Ovary (tissue), 7 donors: ENCODE measurements at regions not wholly inside any gene's neighbourhood (a gene's known extent, or its start where the extent isn't known, plus 50 kb on each side); places are given as distances from the start of the nearest gene placed in this dataset.

Source experiments
- DNase-seq, 5 donors: peaks; one replicate each; pipeline ENCODE4 v3.0.0-alpha.2; 2019 to 2020
- H3K27ac ChIP-seq, 2 donors: fragments of 200-600 bp; one replicate each; pipeline versions ENCODE4 v1.5.1 to v1.8.0; 2019 to 2022
- H3K27me3 ChIP-seq: fragments of 200-600 bp; one replicate; pipeline ENCODE4 v1.8.0; 2022
- H3K36me3 ChIP-seq: fragments of 200-600 bp; sonication (generic); one replicate; pipeline ENCODE4 v1.5.1; 2019
- H3K4me1 ChIP-seq: one replicate; pipeline ENCODE4 v1.8.1; 2013; ENCODE audit warnings: mild to moderate bottlenecking, moderate library complexity; ENCODE audit not compliant: insufficient read depth
- H3K4me3 ChIP-seq: fragments of 200-600 bp; sonication (generic); one replicate; pipeline ENCODE4 v1.5.1; 2017
- H3K9me3 ChIP-seq, 2 donors: fragments of 200-600 bp in 1 of 2; sonication (generic) in 1 of 2; one replicate each; pipeline versions ENCODE4 v1.5.1 to v1.8.1; 2013 to 2019; ENCODE audit warnings: mild to moderate bottlenecking in 1 of 2, moderate library complexity in 1 of 2
- EP300 ChIP-seq: sonication (generic); formaldehyde crosslinking; IDR thresholded peaks from one replicate; pipeline ENCODE4 v1.6.1; 2017; ENCODE audit warnings: antibody characterized with exemption
- POLR2A ChIP-seq: fragments of 450-650 bp; IDR thresholded peaks from one replicate; pipeline ENCODE4 v1.6.1; 2017; ENCODE audit warnings: antibody characterized with exemption, mild to moderate bottlenecking, moderate library complexity
- WGBS, 3 donors: extraction: QIAGEN DNeasy Blood & Tissue Kit in 1 of 3; methylation state at CpG; one replicate each; pipeline versions ENCODE4 v1.1.5 to v1.1.7; 2013 to 2017; 5-methylcytosine and 5-hydroxymethylcytosine counted together
- intact Hi-C, 4 donors: fragments of 100-400 bp; cut with DNase I; formaldehyde crosslinking; loops; one replicate each; pipeline versions ENCODE4 v1.11.0 to v1.15.1; 2022 to 2023
- TF ChIP-seq, protein P1 (sequence below), 3 donors: fragments of 450-650 bp in 2 of 3; fragments of 200-600 bp in 1 of 3; IDR thresholded peaks; one replicate each; pipeline versions ENCODE4 v1.5.1 to v1.8.0; 2016 to 2022; ENCODE audit warnings: antibody characterized with exemption in 3 of 3, mild to moderate bottlenecking in 1 of 3
- donor health status: DM: no; HTN: no; CAD: no; lungs with moderate emphysema.
- donor health status: DM: no; HTN: no; CAD: no.
- donor health status: Bipolar disorder and iron deficiency.
- donor health status: DM: no; HTN: no; CAD: no.
- donor health status: DM: yes; HTN: yes; CAD: no.

DNA sequence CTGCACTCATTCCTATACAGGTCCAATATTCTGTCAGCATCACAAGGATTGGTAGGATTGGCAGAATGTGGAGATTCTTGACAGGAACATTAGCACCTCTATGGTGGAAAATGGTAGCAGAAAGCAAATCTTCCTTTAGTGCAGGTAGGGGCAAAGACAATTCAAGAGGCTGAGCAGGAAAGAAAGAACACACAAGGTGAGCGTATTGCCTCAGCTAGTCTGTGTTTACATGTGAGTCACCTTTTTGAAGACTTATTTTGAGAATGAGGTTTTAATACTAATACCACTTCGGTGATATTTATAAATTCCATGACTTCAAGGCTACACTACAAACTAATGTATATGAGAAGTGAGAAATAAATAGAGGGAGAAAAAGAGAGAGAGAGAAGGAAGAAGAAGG, 717.0 kb downstream of the BRINP1 start:
- intact Hi-C loops, result no loop called here
- no peak for TF ChIP-seq POLR2A
- no peak for TF ChIP-seq EP300
- TF ChIP-seq, protein P1, sequence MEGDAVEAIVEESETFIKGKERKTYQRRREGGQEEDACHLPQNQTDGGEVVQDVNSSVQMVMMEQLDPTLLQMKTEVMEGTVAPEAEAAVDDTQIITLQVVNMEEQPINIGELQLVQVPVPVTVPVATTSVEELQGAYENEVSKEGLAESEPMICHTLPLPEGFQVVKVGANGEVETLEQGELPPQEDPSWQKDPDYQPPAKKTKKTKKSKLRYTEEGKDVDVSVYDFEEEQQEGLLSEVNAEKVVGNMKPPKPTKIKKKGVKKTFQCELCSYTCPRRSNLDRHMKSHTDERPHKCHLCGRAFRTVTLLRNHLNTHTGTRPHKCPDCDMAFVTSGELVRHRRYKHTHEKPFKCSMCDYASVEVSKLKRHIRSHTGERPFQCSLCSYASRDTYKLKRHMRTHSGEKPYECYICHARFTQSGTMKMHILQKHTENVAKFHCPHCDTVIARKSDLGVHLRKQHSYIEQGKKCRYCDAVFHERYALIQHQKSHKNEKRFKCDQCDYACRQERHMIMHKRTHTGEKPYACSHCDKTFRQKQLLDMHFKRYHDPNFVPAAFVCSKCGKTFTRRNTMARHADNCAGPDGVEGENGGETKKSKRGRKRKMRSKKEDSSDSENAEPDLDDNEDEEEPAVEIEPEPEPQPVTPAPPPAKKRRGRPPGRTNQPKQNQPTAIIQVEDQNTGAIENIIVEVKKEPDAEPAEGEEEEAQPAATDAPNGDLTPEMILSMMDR (IDR thresholded peaks at IDR 0.05), result no peak
- WGBS, 3 donors, result 78 to 90% (median 82%) methylated on average over 2 of the region's 2 CpGs

DNA sequence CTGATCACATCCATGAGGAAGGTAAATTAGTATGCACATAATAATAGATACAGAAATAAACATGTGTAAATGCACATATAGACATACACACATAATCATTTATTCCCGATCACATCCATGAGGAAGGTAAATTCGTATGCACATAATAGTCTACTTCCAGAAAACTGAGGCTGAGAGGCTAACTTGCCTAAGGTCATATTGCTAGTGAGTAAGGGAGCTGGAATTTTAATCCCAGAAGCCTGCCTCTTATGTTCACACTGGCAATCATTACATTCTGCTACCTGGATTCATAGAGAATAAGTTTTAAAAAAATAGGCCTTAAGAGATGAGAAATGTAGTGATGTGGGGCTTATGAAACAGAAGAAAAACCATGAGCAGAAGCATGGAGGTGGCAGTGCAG, 716.3 kb downstream of the BRINP1 start:
- no peak for TF ChIP-seq POLR2A
- intact Hi-C loops, result no loop called here
- no peak overlapping the region for H3K4me3 ChIP-seq
- WGBS, 3 donors, result 82 to 92% (median 83%) methylated on average over 2 of the region's 2 CpGs
- no peaks in the 10 kb centered on the region for H3K36me3 ChIP-seq
- H3K27ac ChIP-seq, result no peak overlapping the region
- no peaks in the 10 kb centered on the region for H3K4me1 ChIP-seq
- H3K27me3 ChIP-seq, result no peaks in the 10 kb centered on the region
- H3K9me3 ChIP-seq, result no peaks in the 10 kb centered on the region
- DNase-seq, result no peak

More for the DNA sequence above, 717.0 kb downstream of the BRINP1 start:
- no peaks in the 10 kb centered on the region for H3K9me3 ChIP-seq
- no peaks in the 10 kb centered on the region for H3K27me3 ChIP-seq
- no peak for DNase-seq
- H3K36me3 ChIP-seq, result no peaks in the 10 kb centered on the region
- no peaks in the 10 kb centered on the region for H3K4me1 ChIP-seq
- no peak overlapping the region for H3K27ac ChIP-seq
- H3K4me3 ChIP-seq, result no peak overlapping the region

DNA sequence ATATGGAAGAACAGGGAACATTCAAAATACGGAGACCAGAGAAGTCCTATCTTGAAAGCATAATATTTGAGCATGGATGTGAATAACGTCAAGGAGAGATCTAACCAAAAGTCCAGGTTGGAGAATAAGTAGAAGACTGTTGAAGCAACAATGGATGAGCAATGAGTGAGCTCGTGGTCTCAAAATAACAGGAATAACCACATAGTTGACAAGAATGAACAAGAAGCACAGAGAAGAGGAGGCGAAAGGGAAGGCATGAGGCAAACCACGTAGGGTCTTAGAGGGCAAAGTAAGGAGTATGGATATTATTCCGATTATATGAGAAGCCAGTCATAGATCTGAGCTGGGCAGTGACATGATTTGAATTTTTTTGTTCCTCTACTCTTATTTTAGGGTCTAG, 710.2 kb downstream of the BRINP1 start:
- Histone ChIP-seq H3K27me3 (no peaks in the 10 kb centered on the region), H3K36me3 (no peaks in the 10 kb centered on the region), H3K27ac (no peak overlapping the region), H3K4me3 (no peak overlapping the region), H3K4me1 (no peaks in the 10 kb centered on the region), H3K9me3 (no peaks in the 10 kb centered on the region)
- intact Hi-C loops, result no loop called here
- TF ChIP-seq EP300, result no peak
- TF ChIP-seq POLR2A, result no peak
- TF ChIP-seq, protein P1 (IDR thresholded peaks at IDR 0.05), result no peak
- 65 to 66% (median 66%) methylated on average over 6 of the region's 6 CpGs for WGBS, 3 donors
- no peak for DNase-seq

DNA sequence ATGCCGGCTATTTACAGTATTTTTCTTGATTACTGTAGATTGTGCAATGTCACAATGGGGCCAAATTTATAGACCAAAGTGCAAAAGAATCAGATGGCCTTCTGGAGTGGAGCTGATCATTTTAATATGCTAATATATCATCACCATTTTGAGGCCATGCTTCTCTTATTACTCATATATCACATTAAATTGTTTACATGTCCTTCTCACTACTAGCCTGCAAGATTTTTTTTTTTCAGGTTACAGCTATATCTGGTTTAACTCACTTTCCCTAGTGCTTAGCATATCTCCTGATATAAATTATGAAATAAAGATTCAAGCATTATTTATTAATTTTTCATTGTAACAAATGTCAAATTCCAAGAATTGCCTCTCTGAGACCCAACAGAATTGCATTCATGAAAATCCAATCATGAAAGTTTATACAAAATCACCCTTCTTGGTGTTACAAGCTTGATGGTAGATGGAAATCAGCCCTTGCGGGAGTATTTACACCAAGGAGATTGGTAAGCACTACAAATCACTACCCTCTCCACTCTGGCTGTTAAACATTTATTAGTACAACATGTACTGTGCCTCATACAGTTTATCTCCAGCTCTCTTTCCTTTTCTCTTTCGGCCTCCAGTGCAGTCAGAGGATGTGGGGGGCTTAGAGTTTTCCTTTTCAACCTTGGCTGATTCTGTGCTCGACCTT, 703.9 kb downstream of the BRINP1 start:
- Histone ChIP-seq H3K9me3 (no peaks in the 10 kb centered on the region), H3K36me3 (no peaks in the 10 kb centered on the region), H3K4me3 (no peak overlapping the region), H3K4me1 (no peaks in the 10 kb centered on the region), H3K27ac (no peak overlapping the region), H3K27me3 (no peaks in the 10 kb centered on the region)
- whole genome bisulfite sequencing, 3 donors, result 49 to 55% (median 54%) methylated on average over 4 of the region's 4 CpGs
- intact Hi-C loops, result no loop called here
- no peak for DNase-seq
- TF ChIP-seq POLR2A (no peak), EP300 (no peak)
- TF ChIP-seq, protein P1 (IDR thresholded peaks at IDR 0.05), result no peak
